EL (cell line): ENCODE measurements at regions not wholly inside any gene's neighbourhood (a gene's known extent, or its start where the extent isn't known, plus 50 kb on each side); places are given as distances from the start of the nearest gene placed in this dataset.

Source experiments
- DNase-seq: peaks from one replicate; pipeline ENCODE4 v3.0.0-alpha.2; 2016

GRCh38 chr5:84590629-84591028 lies 205.9 kb upstream of the EDIL3 start:
- no peak for DNase-seq

DNA sequence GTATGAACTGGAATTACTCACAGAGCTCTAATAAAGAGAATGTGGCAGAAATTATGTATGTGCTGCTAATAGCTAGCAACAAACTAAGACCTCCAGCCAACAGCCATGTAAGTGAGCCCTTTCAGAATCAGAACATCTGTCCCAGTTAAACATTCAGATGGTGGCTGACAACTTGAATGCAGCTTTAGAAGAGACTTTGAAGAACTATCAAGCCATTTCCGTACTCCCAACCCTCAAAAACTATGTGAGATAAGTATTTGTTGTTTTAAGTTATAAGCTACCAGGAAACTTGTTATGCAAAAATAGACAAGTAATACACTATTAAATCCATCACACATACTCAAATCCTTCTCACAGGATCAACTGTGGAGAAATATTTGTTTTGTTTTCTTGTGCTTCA lies 205.2 kb upstream of the EDIL3 start:
- no peak for DNase-seq

GRCh38 chr5:84585218-84585617 lies 200.5 kb upstream of the EDIL3 start:
- no peak for DNase-seq

GRCh38 chr5:84578226-84578625 lies 193.5 kb upstream of the EDIL3 start:
- DNase-seq, result no peak

DNA sequence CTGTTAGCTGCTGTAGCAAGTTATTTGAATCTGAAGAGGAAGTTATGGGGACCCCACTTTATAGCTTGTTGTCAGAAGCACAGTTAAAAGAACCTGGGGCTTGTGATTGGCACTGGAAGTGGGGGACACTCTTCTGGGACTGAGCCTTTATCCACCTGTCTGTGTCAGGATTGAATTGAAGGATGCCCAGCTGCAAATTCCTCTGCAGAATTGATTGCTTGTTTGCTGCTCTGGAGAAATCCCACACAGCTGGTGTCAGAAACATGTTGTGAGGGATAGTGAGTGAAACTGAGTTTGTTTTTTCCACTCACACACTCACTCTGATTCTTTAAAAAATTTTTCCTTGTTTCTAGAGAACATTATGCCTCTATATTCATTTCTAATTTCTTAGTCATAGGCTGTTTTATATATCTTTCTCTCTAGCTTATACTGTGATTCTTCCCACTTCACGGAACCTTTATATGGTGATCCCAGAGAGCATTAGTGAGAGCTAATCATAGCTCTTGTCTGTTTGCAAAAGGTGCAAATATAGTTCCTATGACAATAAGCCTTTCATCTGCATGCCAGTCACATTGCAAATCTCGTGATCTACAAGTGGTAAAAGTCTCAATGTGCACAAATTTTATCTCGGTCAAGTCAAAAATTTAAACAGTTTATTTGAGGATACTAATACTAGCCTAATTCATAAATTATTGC lies 188.5 kb upstream of the EDIL3 start:
- DNase-seq, result no peak

DNA sequence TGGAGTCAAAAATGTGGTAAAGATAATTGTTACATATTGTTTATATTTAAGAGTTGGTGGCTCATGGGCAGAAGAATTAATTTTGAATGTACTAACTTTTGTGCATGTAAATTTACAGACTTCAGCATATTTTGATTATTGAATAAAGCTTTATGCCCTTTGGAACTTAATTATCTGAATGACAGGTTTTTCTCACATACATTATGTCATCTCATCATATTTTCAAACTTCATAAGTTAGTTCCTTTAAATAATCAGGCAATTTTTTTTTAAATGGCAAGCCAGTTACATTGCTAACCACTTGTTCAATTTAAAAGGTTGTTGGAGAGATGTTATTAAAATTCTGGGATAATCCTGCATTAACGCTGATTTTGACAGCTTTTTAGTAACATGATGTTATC lies 184.6 kb upstream of the EDIL3 start:
- no peak for DNase-seq

DNA sequence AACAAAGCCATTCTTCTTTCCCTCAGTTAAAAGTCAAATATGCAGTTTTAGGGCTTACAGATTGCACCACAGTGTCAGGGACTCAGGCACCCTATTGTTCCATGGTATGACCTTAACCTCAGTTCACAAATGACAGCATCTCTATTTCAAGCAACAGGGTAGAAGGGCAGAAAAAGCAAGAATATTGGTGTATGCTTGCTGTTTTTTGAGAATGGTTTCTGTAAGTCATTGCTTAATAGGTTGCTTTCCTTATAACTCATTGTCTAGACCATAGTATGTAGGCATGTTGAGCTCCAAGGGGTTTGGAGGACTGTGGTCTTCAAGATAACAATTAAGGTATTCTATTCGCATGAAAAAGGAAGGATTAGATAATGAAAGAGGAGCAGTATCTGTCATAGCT lies 183.5 kb upstream of the EDIL3 start:
- DNase-seq, result no peak

- DNase-seq, result no peak
These were observed 181.2 kb upstream of the EDIL3 start for GRCh38 chr5:84565866-84566265.

DNA sequence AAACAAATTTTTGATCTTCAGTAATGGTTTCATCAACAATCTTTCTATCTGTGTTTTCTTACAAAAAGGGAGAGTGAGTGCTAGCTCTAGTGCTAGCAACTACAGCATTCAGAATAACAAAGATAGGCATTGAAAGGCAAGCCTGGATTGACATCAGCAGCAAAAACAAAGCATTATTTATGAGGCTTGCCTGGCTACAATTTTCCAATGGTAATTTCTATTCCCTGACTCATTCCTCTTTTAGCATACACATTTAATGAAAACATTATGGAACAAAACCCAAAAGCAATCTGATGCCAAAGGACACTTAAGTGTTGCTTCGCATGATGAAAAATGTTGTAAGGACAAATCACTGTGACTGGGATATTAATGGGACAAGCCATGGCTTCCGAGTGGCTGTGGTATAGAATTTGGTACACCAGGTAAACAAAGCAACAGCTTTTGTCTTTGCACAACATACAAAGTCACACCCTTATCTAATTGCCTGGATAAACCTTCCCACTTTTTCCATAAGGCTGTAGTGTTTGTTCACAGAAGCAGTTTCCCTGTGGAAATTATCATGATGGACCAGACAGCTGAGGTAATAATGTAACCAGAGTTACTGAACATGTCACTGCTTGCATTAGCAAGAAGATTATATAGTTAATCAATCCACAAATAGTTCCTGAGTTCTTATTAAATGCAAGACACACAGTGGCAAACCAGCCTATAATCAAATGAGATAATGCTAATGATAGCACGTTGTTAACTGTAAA lies 179.8 kb upstream of the EDIL3 start:
- no peak for DNase-seq

- DNase-seq, result no peak
These were observed 165.5 kb upstream of the EDIL3 start for GRCh38 chr5:84550222-84550621.

DNA sequence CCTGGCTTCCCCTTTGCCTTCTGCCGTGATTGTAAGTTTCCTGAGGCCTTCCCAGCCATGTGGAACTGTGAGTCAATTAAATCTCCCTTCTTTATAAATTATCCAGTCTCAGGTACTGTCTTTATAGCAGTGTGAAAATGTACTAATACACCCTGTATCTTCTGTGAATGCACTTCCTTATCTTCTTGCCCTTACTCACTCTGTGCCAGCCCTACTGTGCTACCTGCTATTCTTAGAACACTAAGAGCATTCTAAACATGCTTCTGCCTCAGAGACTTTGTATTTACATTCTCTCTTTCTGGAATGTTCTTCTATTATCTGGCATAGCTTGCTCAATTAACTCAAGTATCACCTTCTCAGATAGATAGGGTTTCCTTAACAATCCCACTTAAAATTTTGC lies 164.4 kb upstream of the EDIL3 start:
- DNase-seq, result no peak

DNA sequence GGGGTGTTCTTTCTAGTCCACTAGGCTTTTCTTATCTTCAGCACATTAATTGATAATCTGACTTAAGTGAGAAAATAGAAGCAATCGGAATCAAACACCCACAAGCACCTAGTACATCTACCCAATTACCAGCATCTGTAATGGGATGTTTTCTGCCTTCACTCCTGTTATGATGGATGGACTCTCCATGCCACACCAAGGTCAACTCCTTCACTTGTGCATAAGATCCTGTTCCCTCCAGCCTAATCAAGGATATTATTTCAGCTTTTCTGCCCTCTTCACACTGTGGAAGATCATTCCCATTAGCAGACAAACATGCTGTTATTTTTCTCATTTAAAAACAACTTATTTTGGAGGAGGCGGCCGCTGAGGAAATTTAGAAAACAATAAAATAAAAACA lies 162.0 kb upstream of the EDIL3 start:
- DNase-seq, result no peak

DNA sequence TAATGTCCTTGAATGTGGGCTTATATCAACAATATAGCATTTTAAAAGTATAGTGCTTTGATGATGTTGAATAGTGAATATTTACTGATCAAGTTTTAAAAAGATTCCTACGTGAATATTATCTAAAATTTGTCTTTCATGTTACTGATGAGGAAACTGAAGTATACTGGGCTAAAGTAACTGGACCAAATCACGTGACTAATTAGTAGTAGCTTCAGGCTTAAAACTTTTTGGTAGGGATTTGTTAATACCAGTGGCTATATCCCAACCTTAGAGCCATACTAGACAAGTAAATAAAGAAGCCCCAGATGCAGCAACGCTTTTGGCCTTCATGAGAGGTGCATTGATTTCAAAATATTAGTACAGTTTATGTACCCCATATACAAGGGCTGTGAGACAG lies 152.1 kb upstream of the EDIL3 start:
- no peak for DNase-seq

DNA sequence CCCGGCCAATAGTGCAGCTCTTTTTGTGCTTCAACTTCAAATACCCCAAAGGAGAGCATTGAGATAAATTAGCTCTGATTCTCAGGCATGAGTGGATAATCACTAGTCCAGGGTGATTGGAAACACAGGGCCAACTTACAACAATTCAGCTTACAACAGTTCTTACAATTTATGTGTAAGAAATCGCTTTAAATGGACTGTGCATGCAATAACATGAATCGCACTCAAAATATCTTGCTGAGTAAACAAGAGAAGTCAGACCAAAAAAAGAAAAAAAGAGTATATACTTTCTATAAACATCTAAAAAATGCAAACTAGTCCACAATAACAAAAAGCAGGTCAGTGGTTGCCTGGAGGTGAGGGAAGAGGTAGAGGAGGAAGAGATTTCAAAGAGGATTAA lies 150.6 kb upstream of the EDIL3 start:
- DNase-seq, result no peak

DNA sequence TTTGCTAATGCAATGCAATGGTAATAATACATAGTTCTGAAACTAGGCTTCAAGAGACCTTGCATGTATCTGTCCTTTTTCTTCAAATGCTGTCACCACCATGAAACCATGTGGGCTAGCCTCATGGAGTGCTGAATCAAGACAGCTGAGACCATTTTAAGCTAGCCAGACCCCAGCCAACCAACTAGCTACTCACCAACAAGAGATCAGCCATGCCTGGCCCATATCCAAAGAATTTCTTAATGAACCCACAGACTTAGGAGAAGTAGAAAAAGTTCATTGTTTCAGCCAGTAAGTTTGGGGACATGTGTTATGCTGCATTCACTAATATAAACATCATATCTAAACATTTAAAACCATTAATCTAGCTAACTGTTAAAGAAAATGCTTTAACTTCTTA lies 139.8 kb upstream of the EDIL3 start:
- no peak for DNase-seq

- DNase-seq, result no peak
These were observed 134.2 kb upstream of the EDIL3 start for GRCh38 chr5:84518862-84519261.

DNA sequence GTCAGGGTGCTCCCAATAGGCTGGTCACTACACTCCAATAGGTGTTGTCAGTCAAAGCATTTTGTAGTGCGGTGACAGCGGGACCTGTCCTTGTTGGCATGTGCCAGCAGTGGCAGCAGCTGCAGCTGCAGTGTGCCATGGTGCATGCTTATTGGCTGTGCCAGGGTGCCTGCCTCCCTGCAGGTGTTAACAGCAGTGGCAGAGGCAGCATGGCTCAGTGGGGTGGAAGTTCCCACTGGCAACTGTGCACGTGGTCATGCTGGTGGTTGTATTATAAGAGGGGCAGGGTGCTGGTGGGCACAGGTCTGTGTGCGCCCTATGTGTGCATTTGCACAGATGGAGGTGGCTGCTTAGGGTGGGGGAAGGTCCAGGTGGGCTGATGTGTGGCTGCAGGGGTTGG lies 133.7 kb upstream of the EDIL3 start:
- DNase-seq, result no peak

DNA sequence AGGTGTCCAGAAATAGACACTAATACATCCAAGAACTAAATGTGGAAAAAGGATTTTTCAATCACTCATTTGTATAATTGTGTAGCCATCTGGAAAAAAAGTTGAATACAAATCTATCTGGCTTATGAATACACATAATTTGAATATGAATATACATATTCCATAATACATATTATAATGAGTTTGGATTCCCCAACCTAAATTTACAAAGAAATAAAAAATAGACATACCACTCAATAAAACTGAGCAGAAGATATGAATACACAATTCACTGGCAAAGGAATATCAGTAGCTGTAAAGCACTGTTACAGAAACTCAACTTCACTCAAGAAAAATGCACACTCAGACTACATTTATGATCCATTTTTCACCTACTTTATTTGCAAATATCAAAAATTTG lies 121.9 kb upstream of the EDIL3 start:
- DNase-seq, result no peak

DNA sequence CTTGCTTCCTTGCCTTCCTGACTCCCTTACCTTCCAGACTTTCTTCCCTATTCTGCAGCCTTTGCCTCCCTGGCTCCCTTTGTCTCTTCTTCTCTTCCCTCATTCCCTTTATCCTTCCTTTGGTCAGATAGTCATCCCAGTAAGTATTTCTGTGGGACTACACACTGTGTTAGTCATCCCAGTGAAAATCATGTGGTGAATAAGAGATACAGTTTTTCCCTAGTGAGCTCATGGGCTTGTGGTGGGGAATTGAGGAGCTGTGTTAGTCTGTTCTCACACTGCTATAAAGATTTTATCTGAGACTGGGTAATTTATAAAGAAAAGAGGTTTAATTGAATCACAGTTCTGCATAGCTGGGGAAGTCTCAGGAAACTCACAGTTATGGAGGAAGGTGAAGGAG lies 109.8 kb upstream of the EDIL3 start:
- DNase-seq, result peak; percentile 27

DNA sequence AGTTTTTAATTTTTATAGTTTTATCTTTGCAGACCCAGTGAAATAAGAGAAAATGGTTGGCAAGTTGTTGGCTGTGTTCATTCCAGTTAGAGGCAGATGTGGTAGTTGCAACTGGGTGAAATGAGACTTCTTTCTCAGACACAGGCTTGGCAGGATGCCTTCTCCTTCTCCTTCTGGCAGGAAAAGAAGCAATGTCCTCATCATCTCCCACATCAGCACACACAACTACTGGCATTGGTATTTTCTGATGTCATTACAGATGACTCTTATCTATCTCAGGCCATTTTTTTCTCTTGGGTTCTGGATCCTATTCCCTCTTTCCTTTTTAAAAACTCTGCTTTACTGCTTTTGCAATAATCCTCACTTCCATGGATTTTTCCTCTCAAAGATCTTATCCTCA lies 103.3 kb upstream of the EDIL3 start:
- peak; percentile 34 for DNase-seq

- DNase-seq, result no peak
These were observed 96.4 kb upstream of the EDIL3 start for GRCh38 chr5:84480873-84481637.

DNA sequence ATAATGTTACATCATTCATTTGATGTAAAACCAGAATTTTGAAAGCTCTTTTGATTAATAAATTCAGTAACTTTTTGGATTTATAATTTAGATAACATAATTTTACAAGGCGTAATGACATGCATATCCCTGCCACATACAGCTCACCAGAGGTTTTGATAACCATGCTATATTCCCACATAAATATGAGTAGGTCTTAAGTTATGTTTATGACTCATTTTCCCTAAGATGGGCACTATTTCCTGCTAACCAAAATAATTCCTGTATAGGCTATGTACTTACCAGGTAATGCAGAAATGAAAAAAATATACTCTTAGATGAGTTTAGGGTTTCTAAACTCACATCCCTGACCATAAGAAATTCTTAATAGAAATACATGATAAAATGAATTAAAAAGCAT lies 93.9 kb upstream of the EDIL3 start:
- DNase-seq, result no peak

DNA sequence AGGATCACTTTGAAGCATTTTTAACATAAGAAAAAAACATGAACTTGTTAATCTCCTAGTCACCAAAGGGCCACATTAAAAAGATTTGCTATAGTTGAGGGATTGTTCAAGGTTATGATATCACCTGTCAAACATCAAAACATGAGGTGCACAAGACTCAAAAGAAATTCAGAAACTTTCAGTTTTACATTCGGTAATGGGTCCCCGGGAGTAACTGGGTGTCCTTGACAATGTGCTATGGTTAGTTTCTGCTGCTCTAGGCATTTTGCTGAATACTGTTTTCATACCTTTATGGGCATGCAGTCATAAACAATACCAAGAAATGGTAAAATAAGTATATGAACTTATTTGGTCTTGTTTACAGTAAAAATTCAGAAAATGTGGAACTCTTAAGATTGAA lies 92.8 kb upstream of the EDIL3 start:
- no peak for DNase-seq

DNA sequence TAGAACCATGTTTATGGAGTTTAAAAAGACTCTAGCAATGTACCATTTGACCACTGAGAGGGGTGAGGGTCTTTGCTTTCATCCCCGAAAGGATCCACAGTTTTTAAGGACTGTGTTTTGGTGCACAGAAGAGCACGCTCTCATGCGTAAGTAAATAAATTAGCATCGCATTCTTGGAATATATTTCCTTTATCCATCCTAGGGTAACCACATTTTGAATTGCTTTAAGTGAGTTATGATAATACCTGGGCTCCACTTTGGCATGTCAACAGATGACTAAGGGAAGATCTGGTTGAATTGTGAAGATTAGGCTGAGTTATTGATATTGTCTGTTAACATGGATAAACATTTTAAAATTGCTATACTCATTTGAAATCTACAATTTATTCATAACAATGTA lies 89.4 kb upstream of the EDIL3 start:
- DNase-seq, result no peak
